Peyer's patch (tissue), 4 donors: ENCODE measurements at regions not wholly inside any gene's neighbourhood (a gene's known extent, or its start where the extent isn't known, plus 50 kb on each side); places are given as distances from the start of the nearest gene placed in this dataset.
"Not testable (repeated sequence)": the region's sequence is repeated elsewhere in the genome, so short reads cannot be mapped to it uniquely, and the experiment has no call there.

ENCODE experiments used
- DNase-seq, 3 donors: peaks; one replicate each; pipeline ENCODE4 v3.0.0-alpha.2; 2017 to 2019
- H3K27ac ChIP-seq, 4 donors: fragments of 200-600 bp; sonication (generic); one replicate each; pipeline ENCODE4 v1.5.1; 2016 to 2019
- H3K27me3 ChIP-seq, 2 donors: fragments of 200-600 bp; sonication (generic); one replicate each; pipeline ENCODE4 v1.5.1; 2019
- H3K36me3 ChIP-seq, 3 donors: fragments of 200-600 bp; sonication (generic); one replicate each; pipeline ENCODE4 v1.5.1; 2016 to 2019
- H3K4me1 ChIP-seq, 4 donors: fragments of 200-600 bp; sonication (generic); one replicate each; pipeline ENCODE4 v1.5.1; 2016 to 2019
- H3K4me3 ChIP-seq, 4 donors: fragments of 200-600 bp; sonication (generic); 1 replicate in 3 of 4; 2 replicates in 1 of 4; pipeline ENCODE4 v1.5.1; 2016 to 2019; ENCODE audit warnings: mild to moderate bottlenecking in 1 of 4
- H3K9me3 ChIP-seq, 4 donors: fragments of 200-600 bp; sonication (generic); one replicate each; pipeline ENCODE4 v1.5.1; 2016 to 2019; ENCODE audit warnings: mild to moderate bottlenecking in 1 of 4
- POLR2A ChIP-seq, 2 donors: fragments of 450-650 bp; IDR thresholded peaks; one replicate each; pipeline ENCODE4 v1.5.1; 2017; ENCODE audit warnings: antibody characterized with exemption in 2 of 2, mild to moderate bottlenecking in 2 of 2, moderate library complexity in 2 of 2
- TF ChIP-seq, protein P1 (sequence below), 6 experiments: fragments of 450-650 bp in 4 of 6; fragments of 200-600 bp in 2 of 6; sonication (generic) in 1 of 6; IDR thresholded peaks; one replicate each; pipeline ENCODE4 v1.5.1; 2017 to 2019; ENCODE audit warnings: antibody characterized with exemption in 6 of 6, mild to moderate bottlenecking in 3 of 6, moderate library complexity in 1 of 6

DNA sequence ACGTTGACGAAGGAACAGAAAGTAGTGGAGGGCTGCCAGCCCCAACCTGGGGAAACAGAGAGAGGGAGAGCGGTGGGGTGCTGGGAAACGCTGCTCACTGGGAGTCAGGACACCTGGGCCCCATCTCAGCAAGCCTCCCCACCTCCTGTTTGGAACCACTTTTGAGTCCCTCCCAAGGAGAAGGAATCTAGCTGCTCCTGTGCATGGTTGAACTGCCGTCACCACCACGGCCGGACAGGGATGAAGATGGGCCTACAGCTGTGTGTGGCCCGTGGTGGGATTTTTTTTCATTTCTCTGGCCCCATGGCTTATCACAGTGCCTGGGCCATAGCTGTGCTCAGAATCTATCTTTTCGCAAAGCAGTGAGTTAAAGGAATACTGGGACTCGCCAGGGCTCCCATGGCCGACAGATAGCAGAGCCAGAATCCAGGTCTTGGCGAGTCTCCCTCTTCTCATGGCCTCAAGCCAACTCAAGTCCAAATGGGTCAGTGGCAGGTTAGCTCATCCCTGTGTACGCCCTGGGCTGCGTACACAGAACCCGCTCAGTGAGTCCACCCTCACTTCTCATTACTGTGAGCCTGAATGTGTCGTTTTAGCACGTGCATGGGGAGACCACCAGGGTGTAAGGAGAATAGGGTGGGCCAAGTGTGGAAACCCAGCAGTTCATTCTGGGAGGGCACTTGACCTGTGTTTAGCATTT lies 271.2 kb downstream of the FAM43A start:
- Histone ChIP-seq H3K4me3 (no peak overlapping the region), H3K27me3 (no peaks in the 10 kb centered on the region), H3K4me1 (peaks cover 0 to 7% (median 0%) of the 10 kb centered on the region in 4 donors), H3K9me3 (no peaks in the 10 kb centered on the region), H3K27ac (no peak overlapping the region), H3K36me3 (no peaks in the 10 kb centered on the region)
- no peak for DNase-seq
- TF ChIP-seq POLR2A (IDR thresholded peaks at IDR 0.05): no peak
- TF ChIP-seq, protein P1, sequence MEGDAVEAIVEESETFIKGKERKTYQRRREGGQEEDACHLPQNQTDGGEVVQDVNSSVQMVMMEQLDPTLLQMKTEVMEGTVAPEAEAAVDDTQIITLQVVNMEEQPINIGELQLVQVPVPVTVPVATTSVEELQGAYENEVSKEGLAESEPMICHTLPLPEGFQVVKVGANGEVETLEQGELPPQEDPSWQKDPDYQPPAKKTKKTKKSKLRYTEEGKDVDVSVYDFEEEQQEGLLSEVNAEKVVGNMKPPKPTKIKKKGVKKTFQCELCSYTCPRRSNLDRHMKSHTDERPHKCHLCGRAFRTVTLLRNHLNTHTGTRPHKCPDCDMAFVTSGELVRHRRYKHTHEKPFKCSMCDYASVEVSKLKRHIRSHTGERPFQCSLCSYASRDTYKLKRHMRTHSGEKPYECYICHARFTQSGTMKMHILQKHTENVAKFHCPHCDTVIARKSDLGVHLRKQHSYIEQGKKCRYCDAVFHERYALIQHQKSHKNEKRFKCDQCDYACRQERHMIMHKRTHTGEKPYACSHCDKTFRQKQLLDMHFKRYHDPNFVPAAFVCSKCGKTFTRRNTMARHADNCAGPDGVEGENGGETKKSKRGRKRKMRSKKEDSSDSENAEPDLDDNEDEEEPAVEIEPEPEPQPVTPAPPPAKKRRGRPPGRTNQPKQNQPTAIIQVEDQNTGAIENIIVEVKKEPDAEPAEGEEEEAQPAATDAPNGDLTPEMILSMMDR (IDR thresholded peaks at IDR 0.05): no peak

DNA sequence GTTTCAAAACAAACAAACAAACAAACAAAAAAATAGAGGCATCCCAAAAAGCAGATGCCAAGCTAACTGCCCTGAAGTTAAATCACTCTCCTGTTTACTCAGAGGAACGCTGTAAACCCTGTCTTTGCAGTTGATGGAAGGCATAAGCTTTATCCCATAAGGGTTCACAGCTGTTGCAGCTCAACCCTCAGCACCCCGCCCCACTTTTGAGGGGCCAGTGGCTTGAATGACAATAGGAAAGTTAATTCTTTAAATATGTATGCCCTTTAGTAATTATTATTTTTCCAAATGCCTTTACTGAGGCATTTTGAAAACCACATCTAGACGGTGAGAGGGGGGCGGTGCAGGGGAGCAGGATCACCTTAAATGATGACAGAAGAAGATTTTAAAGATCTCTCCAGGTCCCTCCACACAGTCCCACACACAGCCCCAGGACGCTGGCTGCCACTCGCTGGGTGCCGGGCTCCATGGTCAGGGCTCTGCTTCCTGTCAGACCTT lies 272.1 kb downstream of the FAM43A start:
- no peaks in the 10 kb centered on the region for H3K27me3 ChIP-seq
- H3K36me3 ChIP-seq: no peaks in the 10 kb centered on the region
- H3K4me3 ChIP-seq: no peak overlapping the region
- H3K27ac ChIP-seq: no peak overlapping the region
- H3K9me3 ChIP-seq: no peaks in the 10 kb centered on the region
- DNase-seq: no peak
- peaks cover 0 to 5% (median 0%) of the 10 kb centered on the region in 4 donors for H3K4me1 ChIP-seq
- TF ChIP-seq POLR2A (IDR thresholded peaks at IDR 0.05): no peak
- TF ChIP-seq, protein P1 (IDR thresholded peaks at IDR 0.05): no peak

GRCh38 chr3:194959217-194959616 lies 273.5 kb downstream of the FAM43A start:
- TF ChIP-seq, protein P1 (IDR thresholded peaks at IDR 0.05): no peak
- TF ChIP-seq POLR2A (IDR thresholded peaks at IDR 0.05): no peak
- H3K4me3 ChIP-seq: no peak overlapping the region
- H3K27ac ChIP-seq: no peak overlapping the region
- no peaks in the 10 kb centered on the region for H3K36me3 ChIP-seq
- H3K4me1 ChIP-seq: no peaks in the 10 kb centered on the region
- no peak for DNase-seq
- no peaks in the 10 kb centered on the region for H3K9me3 ChIP-seq
- no peaks in the 10 kb centered on the region for H3K27me3 ChIP-seq

GRCh38 chr3:194959666-194960065 lies 274.0 kb downstream of the FAM43A start:
- not testable (repeated sequence) for H3K27me3 ChIP-seq, H3K9me3 ChIP-seq, H3K27ac ChIP-seq, H3K36me3 ChIP-seq, H3K4me3 ChIP-seq, DNase-seq, H3K4me1 ChIP-seq

DNA sequence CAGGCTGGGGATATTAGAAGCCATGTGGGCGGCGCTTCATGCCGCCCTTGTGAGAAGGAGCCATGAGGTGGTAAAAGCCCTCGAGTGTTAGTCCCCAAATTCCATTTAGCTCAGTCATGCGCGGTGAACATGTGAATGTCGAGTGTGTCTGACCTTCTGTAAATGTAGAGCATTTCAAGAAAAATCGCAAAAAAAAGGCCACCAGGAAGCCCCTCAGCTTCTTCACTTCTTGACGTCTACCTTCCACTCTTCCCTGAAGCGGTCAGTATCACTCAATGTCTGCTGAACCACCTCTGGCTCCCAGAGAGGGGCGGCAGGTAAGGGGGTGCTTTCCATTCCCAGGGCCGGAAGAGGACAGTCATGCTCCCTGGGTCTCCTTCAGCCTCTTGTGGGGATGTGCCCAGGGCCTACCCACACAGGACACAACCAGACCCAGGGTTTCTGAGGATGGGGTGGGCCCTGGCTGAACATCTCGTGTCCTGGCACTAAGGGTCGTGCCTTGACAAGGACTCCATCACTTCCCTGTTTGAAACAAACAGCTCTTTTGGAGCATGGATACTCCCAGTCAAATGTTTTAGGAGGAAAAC lies 274.9 kb downstream of the FAM43A start:
- Histone ChIP-seq H3K4me3 (no peak overlapping the region), H3K36me3 (no peaks in the 10 kb centered on the region), H3K27ac (no peak overlapping the region), H3K4me1 (no peaks in the 10 kb centered on the region), H3K9me3 (no peaks in the 10 kb centered on the region), H3K27me3 (no peaks in the 10 kb centered on the region)
- no peak for DNase-seq
- TF ChIP-seq POLR2A (IDR thresholded peaks at IDR 0.05): no peak
- TF ChIP-seq, protein P1 (IDR thresholded peaks at IDR 0.05): no peak

DNA sequence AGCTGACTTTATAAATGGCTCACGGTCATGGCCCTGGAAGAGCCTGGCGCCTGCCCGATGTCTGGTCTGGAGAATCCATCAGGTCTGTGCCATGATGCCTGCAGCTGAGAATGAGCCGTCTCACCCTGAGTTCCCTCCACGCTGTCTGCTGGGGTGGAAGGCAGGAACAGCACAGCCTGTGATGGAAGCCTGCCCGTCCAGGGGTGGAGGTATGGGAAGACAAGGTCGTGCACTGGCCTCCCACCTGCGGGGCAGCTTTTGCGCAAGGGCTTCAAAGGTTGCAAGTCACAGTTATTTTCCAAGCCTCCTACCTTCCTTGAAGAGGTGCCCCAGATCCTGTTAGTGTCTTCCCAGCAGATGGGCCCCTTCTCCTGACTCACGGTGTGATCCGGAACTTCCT lies 275.5 kb downstream of the FAM43A start:
- Histone ChIP-seq H3K27ac (no peak overlapping the region), H3K4me3 (no peak overlapping the region), H3K36me3 (no peaks in the 10 kb centered on the region), H3K27me3 (no peaks in the 10 kb centered on the region), H3K4me1 (no peaks in the 10 kb centered on the region), H3K9me3 (no peaks in the 10 kb centered on the region)
- TF ChIP-seq, protein P1 (IDR thresholded peaks at IDR 0.05): no peak
- no peak for TF ChIP-seq POLR2A (IDR thresholded peaks at IDR 0.05)
- no peak for DNase-seq
